ENCODE measurements at regions not wholly inside any gene's neighbourhood (a gene's known extent, or its start where the extent isn't known, plus 50 kb on each side); places are given as distances from the start of the nearest gene placed in this dataset.

DNA sequence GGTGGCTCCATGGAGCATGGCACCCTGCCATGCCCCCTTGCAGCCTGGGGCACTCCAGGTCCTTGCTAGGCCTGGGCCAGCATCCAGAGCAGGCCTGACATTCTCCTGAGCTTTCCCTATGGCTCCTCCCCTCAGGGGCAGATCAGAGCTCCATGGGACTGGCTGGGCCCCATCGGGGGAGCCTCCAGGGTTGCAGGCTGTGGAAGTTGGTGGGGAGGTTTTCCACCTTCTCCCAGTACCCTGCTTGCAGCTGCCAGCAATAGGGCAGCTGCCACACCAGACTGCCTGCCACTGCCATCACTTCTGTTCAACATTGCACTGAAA, 75.7 kb upstream of the TP63 start:
- no peak for ATAC-seq
- no peaks in the 10 kb centered on the region for H3K27me3 ChIP-seq
- WGBS, 2 donors (ENCODE audit: low coverage in 1 of 2) = no CpG with 5 or more reads among the region's 1 CpG
- TF ChIP-seq, protein P1, sequence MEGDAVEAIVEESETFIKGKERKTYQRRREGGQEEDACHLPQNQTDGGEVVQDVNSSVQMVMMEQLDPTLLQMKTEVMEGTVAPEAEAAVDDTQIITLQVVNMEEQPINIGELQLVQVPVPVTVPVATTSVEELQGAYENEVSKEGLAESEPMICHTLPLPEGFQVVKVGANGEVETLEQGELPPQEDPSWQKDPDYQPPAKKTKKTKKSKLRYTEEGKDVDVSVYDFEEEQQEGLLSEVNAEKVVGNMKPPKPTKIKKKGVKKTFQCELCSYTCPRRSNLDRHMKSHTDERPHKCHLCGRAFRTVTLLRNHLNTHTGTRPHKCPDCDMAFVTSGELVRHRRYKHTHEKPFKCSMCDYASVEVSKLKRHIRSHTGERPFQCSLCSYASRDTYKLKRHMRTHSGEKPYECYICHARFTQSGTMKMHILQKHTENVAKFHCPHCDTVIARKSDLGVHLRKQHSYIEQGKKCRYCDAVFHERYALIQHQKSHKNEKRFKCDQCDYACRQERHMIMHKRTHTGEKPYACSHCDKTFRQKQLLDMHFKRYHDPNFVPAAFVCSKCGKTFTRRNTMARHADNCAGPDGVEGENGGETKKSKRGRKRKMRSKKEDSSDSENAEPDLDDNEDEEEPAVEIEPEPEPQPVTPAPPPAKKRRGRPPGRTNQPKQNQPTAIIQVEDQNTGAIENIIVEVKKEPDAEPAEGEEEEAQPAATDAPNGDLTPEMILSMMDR (IDR thresholded peaks at IDR 0.05) = no peak
- TF ChIP-seq POLR2A (IDR thresholded peaks at IDR 0.05) (no peak), POLR2AphosphoS5 (IDR thresholded peaks at IDR 0.05) (no peak)
- H3K9me3 ChIP-seq = peaks cover 0 to 8% (median 0%) of the 10 kb centered on the region in 3 donors
- no peaks in the 10 kb centered on the region for H3K36me3 ChIP-seq
- H3K4me1 ChIP-seq = no peaks in the 10 kb centered on the region
- no peak overlapping the region for H3K27ac ChIP-seq
- no peak overlapping the region for H3K4me3 ChIP-seq

DNA sequence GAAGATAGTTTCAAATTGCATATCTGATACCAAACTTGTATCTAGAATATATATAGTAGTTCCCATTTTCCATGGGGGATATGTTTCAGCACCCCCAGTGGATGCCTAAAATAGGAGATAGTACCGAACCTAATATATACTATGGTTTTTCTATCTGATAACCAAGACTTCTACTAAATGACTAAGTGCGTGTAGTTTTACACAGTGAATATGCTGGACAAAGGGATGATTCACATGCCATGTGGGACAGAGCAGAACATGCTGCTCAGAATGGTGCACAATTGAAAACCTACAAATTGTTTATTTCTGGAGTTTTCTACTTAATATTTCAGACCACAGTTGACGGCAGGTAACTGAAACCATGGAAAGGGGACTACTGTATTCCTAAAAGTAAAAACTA, 73.4 kb upstream of the TP63 start:
- H3K27ac ChIP-seq = no peak overlapping the region
- H3K27me3 ChIP-seq = no peaks in the 10 kb centered on the region
- H3K4me1 ChIP-seq = no peaks in the 10 kb centered on the region
- TF ChIP-seq POLR2A (IDR thresholded peaks at IDR 0.05) = no peak
- TF ChIP-seq, protein P1 (IDR thresholded peaks at IDR 0.05) = no peak
- no peak for TF ChIP-seq EP300 (IDR thresholded peaks at IDR 0.05)
- no peak for TF ChIP-seq POLR2AphosphoS5 (IDR thresholded peaks at IDR 0.05)
- no peaks in the 10 kb centered on the region for H3K36me3 ChIP-seq
- no peak overlapping the region for H3K4me3 ChIP-seq
- H3K9me3 ChIP-seq = peaks cover 0 to 3% (median 0%) of the 10 kb centered on the region in 3 donors
- WGBS, 2 donors (ENCODE audit: low coverage in 1 of 2) = 85 to 96% methylated on average over 3 of the region's 3 CpGs
- no peak for ATAC-seq

DNA sequence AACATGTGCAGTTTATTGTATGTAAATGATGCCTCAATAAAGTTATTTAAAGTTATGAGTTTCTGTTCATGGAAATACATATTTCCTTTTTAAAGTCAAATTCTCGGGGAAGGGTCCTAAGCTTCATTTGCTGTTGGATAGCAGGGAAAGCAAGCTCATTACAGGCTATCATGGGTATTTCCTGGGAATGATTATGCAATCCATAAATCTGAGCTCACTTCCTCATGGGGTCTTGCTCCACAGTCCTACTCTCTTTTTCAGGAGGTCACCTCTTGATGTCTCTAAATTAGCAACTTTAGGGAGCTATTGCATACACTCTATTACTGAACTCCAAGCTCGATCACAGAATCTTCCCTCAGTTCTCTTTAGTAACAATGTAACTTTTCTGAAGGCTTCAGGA, 69.9 kb upstream of the TP63 start:
- Histone ChIP-seq H3K4me1 (no peaks in the 10 kb centered on the region), H3K27ac (no peak overlapping the region), H3K27me3 (no peaks in the 10 kb centered on the region), H3K4me3 (no peak overlapping the region), H3K36me3 (no peaks in the 10 kb centered on the region), H3K9me3 (no peaks in the 10 kb centered on the region)
- no peak for ATAC-seq
- 72 to 82% methylated on average over 1 to 2 of the region's 2 CpGs for WGBS, 2 donors (ENCODE audit: low coverage in 1 of 2)
- no peak for TF ChIP-seq POLR2A (IDR thresholded peaks at IDR 0.05)
- TF ChIP-seq EP300 (IDR thresholded peaks at IDR 0.05) = no peak
- TF ChIP-seq POLR2AphosphoS5 (IDR thresholded peaks at IDR 0.05) = no peak
- TF ChIP-seq, protein P1 (IDR thresholded peaks at IDR 0.05) = no peak

DNA sequence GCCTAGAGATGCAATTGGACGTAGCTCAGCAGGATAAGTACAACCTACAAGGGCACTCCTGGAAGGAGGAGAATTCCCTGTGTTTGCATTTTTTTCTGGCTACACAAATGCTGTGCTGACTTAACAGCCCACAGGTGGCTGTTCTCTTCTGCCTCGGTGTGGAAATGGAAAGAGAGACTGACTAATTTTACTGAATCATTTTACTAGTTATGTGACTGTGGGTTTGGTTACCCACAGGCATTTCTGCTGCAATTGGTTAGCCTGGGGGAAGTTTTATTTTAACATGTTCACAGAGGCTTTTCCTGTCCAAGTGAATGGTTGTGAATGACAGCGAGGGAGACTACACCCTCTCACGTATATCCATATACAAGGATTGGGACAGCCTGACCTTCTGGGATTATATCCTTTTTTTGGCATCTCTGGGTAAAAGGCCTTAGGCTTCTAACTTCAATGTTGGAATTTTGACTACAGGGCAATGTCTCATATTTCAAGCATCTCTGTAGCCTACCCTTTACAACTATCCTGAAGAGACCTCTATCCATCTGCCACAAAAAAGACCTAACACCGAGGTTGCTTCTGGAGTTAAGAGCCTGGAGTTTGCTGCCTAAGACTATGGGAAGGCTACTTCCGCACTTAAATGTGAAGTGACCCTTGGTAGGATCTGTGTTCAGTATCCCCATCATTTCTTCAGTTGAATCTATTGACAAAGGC, 67.2 kb upstream of the TP63 start:
- ATAC-seq = no peak
- WGBS, 2 donors (ENCODE audit: low coverage in 1 of 2) = 62 to 66% methylated on average over 6 of the region's 6 CpGs
- H3K9me3 ChIP-seq = no peaks in the 10 kb centered on the region
- H3K36me3 ChIP-seq = no peaks in the 10 kb centered on the region
- no peak for TF ChIP-seq POLR2AphosphoS5 (IDR thresholded peaks at IDR 0.05)
- TF ChIP-seq, protein P1 (IDR thresholded peaks at IDR 0.05) = no peak
- no peak for TF ChIP-seq POLR2A (IDR thresholded peaks at IDR 0.05)
- no peak for TF ChIP-seq EP300 (IDR thresholded peaks at IDR 0.05)
- no peak overlapping the region for H3K27ac ChIP-seq
- H3K27me3 ChIP-seq = no peaks in the 10 kb centered on the region
- H3K4me3 ChIP-seq = no peak overlapping the region
- no peaks in the 10 kb centered on the region for H3K4me1 ChIP-seq

DNA sequence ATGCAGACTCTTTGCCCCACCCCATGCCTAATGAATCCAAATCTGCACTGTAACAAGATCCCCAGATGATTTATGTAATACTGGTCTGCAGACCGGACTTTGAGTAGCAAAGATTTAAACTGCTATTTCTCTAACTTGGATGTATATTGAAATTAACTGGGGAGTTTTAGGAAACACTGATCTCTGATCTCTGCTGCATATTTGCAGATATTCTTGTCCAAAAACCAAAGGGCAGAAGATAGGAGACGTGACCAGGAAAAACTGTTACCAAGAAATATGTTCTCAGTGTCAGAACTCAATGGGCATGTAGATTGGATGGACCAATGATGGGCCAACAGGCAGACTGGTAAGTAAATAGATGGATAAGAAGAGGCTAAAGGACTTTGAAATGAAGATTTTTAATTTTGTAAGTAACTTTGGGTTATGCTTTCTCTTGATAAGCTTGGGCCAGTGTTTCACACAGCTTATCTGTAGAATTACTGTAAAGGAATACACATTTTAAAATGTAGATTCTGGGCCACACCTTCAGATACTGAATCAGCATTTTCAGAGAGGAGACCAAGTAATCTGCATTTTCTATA, 64.5 kb upstream of the TP63 start:
- no peak for ATAC-seq
- TF ChIP-seq EP300 (IDR thresholded peaks at IDR 0.05) = no peak
- TF ChIP-seq POLR2A (IDR thresholded peaks at IDR 0.05) = no peak
- no peak for TF ChIP-seq POLR2AphosphoS5 (IDR thresholded peaks at IDR 0.05)
- TF ChIP-seq, protein P1 (IDR thresholded peaks at IDR 0.05) = no peak
- H3K27ac ChIP-seq = no peak overlapping the region
- 53 to 80% methylated on average over 2 of the region's 2 CpGs for WGBS, 2 donors (ENCODE audit: low coverage in 1 of 2)
- no peaks in the 10 kb centered on the region for H3K4me1 ChIP-seq
- no peak overlapping the region for H3K4me3 ChIP-seq
- H3K27me3 ChIP-seq = no peaks in the 10 kb centered on the region
- H3K36me3 ChIP-seq = no peaks in the 10 kb centered on the region
- no peaks in the 10 kb centered on the region for H3K9me3 ChIP-seq

All from gastroesophageal sphincter (tissue), 4 donors.